GM23248 (cell line): ENCODE measurements at regions not wholly inside any gene's neighbourhood (a gene's known extent, or its start where the extent isn't known, plus 50 kb on each side); places are given as distances from the start of the nearest gene placed in this dataset.

Experiments
- EZH2 ChIP-seq: fragments of 200-600 bp; sonication (generic); IDR thresholded peaks from 2 replicates; pipeline ENCODE4 v1.6.1; 2018; ENCODE audit warnings: antibody characterized with exemption, mild to moderate bottlenecking; ENCODE audit not compliant: insufficient read depth, poor library complexity, severe bottlenecking
- EZH2phosphoT487 ChIP-seq: fragments of 200-600 bp; sonication (generic); IDR thresholded peaks from 2 replicates; pipeline ENCODE4 v1.6.1; 2018; ENCODE audit warnings: antibody characterized with exemption, moderate library complexity, mild to moderate bottlenecking, low read depth; ENCODE audit not compliant: insufficient read depth

GRCh38 chrY:7944135-7944534 is 1032.6 kb upstream of the AMELY start:
- TF ChIP-seq EZH2 (no peak), EZH2phosphoT487 (no peak)
